GM18870 (cell line): ENCODE measurements at regions not wholly inside any gene's neighbourhood (a gene's known extent, or its start where the extent isn't known, plus 50 kb on each side); places are given as distances from the start of the nearest gene placed in this dataset.

ENCODE experiments used
- ATAC-seq: cut with Tn5 transposase; IDR thresholded peaks from one replicate; pipeline ENCODE4 v1.9.1; 2021; ENCODE audit warnings: moderate library complexity; ENCODE audit not compliant: unreplicated experiment

DNA sequence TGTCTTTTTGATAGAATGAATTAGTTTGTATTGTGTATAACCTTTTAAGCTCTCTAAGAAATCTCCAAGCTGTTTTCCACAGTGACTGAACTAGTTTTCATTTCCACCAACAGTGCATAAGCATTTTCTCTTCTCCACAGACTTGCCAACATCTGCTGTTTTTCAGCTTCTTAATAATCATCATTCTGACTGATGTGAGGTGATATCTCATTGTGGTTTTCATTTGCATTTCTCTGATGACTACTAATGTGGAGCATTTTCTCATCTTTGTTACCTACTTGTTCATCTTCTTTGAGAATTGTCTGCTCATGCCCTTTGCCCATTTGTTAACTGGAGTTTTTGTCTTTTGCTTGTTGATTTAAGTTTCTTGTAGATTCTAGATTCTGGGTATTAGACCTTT lies 777.5 kb downstream of the OTOL1 start:
- no peak for ATAC-seq

DNA sequence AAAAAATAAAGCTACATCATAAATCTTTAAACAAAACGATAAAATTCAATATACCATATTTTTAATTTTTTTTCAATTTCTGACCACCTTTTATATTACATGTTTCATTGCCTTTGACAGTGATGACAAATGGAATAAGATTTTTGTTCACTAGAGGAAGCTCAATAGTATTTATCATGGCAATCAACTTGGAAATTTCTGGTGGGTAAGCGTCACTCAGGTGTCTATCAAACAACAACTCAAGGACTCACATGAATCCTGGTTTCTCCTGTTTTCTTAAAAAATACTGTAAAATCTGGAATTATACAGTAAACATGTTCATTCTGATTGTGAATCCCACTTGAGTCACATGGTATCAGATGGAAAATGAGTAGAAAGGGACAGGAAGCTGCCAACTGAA lies 782.2 kb downstream of the OTOL1 start:
- no peak for ATAC-seq

DNA sequence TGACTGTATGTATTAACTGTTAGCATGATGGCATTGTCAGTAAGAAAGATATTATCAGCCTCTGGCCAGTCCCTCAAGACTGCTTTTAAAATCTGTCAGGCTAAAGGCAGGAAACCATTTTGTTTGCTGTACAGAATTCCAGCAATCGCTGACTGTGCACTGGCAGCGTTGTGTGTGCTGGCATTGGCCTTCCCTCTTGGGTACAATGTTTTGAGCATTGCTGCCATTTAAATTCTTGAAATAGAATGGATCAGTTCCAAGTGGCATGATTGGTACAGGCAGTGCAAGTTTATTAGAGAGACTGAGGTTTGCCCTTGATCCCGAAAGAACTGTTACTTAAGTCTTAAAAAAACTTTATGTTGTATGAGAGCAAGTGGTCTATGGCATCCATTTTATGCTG lies 788.7 kb downstream of the OTOL1 start:
- no peak for ATAC-seq

DNA sequence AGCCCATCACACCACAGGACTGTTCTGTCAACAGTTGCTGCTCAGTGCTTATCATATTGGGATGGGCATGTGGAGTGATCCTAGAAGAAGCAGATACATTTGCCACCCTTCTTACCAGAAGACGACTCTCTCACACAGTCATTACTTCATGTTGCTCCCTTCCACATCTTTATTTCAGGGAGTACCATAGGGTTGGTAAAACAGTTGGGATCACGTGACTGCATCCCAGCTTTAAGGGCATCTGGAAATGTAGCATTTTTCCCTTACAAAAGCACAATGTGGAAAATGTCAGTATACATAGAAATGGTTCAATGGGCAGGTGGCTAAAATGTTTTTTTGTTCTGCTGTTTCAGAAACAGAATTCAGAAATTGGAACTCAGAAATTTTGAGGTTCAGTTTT lies 791.0 kb downstream of the OTOL1 start:
- no peak for ATAC-seq

DNA sequence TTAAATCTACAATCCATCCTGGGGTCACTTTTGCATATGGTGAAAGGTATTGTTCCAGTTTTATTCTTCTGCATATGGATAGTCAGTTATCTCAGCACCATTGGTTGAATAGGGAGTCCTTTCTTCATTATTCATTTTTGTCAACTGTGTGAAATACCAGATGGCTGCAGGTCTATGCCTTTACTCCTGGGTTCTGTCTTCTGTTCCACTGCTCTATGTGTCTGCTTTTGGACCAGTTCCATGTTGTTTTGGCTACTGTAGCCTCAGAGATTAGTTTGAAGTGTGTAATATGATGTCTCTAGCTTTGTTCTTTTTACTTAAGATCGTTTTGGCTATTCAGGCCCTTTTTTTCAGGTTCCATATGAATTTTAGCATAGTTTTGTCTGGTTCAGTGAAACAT lies 795.8 kb downstream of the OTOL1 start:
- no peak for ATAC-seq

DNA sequence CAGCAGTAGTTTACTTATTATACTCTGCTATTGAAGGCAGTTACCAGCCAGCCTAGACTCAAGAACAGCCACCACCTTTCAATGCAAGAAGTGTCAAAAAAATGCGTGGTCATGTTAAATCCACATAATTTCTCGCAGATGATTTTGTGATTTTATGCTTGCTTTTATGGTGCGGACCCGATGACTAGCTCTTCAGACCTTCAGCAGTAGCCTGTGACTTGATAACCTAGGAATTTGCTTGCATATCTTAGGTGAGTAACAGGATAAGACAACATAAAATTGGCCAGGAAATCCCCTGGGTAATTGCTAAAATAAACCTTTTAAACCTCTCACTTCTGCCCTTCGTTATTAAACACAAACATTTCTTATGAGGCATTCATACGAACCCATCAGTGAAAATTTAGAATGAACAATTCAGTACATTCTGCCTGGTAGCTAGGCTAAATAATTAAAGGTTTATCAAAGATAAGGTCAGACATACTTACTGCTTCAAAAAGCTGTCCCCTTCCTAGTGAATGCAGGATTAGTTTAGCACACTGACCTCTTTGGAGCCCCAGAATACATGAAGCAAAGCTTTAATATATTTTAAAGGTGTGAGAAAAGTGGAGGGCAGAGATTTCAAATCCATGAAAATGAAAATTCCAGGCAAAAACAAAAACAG lies 798.8 kb downstream of the OTOL1 start:
- no peak for ATAC-seq

DNA sequence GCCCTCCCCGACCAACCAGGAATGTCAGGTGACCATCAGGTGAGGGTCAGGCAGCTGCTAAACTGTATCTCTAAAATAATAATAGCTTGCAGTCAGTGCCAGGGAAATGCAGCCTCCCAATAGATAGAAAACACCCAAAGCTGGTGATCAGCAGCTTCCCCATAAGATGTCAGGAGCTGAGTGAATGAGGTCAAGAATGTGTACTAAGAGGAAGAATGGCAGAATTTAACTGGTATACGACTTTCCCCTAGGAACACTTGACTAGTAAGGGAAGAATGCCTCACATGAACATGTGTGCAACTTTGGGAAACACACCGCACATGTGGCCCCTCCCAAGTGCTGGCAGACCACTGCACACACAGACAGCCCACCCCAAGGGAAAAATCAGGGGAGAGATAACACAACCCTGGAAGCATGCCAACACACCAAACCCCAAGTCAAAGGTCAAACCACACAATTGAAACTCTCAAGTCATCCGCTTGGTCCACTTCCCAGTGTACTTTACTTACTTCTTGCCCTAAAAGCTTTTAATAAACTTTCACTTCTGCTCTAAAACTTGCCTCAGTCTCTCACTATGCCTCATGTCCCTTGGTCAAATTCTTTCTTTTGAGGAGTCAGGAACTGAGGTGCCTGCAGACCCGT lies 806.5 kb downstream of the OTOL1 start:
- ATAC-seq, result no peak

DNA sequence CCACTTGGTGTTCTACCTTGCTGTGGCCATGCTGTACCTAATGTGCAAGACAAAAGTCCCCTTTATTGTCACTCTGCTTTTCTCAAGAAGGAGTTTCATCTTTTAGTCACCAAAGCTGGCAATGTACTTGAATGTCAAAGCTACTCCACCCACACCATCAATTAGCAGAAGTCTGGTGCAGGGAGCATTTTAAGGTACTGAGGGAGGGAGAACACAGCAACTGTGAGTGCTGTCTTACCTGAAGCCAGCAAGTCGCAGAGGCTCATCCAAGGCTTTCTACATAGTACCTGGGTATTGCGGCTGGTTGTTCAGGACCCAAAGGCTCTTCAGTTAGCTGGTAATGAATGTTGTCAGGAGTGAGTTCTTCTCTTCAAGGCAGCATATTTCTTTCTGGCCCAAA lies 820.4 kb downstream of the OTOL1 start:
- no peak for ATAC-seq

DNA sequence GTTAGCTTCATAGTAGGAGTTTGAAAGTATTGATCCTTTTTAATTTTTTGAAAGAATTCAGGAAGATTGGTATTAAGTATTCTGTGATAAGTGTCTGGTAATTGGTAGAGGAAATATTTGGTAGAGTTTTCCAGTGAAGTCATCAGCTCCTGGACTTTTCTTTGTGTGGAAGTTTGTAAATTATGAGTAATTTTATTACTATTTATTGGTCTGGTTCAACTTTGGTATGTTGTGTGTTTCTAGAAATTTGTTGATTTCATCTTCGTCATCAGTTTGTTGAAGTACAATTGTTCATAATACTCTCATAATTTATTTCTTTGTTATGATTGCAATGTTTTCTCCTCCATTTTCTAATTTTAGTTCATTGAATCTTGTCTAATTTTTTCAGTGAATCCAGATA lies 832.0 kb downstream of the OTOL1 start:
- ATAC-seq, result no peak

DNA sequence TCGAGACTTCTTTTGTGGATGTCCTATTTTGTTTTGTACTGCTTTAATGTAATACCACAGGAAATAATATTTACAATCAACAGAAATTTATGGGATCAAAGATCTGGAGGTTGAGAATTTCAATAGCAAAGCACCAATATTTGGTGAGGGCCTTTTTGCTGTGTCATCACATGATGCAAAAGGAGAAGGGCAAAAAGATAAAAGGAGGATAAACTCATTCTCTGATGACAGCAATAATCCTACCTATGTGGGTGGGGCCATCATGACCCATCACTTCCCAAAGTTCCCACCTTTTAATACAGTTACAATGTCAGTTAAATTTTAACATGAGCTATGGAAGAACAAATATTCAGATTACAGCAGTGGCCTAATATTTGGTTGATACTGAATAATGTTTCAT lies 832.9 kb downstream of the OTOL1 start:
- ATAC-seq, result no peak

DNA sequence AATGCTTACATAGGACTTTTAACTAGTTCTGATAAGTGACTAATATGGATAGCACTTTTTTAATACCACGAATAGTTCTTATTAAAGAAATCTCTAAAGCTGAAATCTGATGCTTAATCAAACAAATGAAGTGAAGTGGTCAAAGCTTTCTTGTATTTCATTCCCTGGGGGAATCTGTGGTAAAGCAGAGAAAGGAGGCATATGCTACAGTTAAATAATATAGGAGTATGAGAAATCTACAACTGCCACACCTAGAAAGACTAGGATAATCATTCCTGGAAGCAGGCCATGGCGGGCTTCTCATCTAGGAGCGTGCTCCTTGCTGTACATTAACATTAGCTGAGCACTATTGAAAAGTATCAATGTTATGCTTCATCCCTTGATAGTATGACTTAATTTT lies 835.7 kb downstream of the OTOL1 start:
- no peak for ATAC-seq

DNA sequence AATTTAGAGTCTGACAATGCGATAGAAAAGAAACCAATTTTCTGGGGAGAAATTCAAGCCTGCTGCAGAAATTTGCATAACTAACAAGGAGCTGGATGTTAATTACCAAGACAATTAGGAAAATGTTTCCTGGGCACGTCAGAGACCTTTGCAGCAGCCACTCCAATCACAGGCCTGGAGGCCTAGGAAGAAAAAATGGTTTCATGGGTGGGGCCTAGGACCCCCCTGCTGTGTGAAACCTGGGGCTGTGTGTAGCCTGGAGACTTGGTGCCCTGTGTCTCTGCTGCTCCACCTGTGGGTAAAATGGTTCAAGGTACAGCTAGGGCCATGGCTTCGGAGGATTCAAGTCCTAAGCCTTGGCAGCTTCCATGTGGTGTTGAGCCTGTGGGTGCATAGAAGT lies 837.9 kb downstream of the OTOL1 start:
- ATAC-seq, result no peak

DNA sequence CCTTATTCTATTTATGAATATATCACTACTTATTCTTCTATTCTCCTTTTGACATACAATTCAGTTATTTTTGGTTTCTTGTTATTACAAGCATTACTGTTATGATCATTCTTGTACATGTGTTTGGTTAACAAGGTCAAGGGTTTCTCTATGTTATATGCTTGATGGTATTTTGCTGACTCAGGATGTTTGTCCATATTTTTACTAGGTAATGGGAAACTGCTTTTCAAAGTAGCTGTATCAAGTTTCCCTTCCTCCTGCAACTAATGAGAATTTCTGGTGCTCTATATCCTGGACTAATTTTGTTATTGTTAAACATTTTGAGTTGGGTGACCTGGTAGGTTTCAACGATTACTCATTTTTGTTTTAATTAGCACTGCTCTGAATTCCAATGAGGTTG lies 841.0 kb downstream of the OTOL1 start:
- no peak for ATAC-seq

DNA sequence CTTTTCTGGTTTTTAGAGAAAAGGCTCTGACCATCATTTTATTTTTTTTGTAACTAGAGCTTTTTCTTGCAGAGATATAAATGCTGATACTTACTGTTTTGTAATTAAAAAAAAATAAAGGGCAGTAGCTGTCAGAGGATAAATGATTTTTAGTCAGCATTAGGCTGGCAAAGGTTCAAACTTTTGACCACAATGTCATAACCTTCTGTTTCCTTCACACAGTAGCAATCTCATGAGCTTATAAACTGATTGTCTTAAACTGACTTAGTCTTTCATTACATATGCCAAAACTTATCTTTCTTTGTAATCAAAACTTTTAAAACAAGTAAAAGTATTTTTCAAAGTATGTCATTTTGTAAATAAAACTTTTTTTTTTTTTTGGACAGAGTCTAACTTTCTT lies 841.9 kb downstream of the OTOL1 start:
- no peak for ATAC-seq

DNA sequence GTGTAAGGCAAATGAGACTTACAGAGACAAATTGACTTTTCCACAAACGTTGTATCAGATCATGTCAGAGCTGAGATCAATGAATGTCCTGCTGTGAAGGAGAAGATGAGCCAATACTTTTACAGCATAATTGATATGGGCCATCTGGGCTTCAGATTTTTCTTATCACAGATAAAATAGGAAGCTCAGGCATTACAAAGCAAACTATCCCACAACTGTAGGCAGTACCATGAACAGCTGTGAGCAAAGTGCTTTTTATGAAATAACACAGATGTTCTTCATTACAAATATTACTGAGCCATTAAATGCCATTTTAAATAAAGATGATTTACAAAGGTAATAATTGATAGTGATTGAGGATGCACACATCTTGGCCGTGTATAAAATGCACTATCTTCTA lies 852.3 kb downstream of the OTOL1 start:
- no peak for ATAC-seq

DNA sequence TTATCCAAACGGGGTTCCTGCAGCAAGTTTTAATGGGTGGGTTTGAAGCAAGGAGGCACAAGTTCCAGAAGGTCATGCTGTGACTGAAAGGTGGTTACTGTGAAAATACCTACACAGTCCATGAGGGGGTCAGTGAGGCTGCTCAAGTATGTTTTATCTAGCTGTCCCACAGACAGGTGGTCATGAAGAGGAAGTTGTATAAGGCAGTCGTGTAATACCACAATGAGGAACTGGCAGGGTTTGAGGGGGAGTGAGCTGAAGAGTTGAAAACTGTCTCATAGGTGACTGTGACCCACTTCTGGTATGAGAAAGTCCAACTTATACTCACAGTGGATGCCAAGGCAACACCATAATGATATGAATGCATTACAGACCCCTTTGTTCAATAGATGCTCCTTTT lies 856.8 kb downstream of the OTOL1 start:
- no peak for ATAC-seq

DNA sequence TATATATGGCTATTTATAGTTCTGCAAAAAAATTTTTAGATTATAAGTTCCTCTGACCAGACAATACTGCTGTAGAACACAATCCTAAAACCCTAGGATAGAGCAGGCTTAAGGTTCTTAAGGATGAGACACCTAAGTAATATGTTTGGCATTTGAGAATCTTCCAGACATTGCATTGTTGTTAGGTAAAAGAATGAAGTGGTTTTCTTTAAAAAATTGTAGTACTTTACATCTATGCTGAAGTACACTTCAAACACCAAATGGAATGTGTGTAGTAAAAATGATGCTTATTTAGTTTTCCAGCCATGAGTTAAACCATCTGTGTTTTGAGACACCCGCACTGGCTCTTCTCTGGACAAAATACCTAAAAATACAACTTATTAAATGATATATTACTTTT lies 857.7 kb downstream of the OTOL1 start:
- ATAC-seq, result no peak

DNA sequence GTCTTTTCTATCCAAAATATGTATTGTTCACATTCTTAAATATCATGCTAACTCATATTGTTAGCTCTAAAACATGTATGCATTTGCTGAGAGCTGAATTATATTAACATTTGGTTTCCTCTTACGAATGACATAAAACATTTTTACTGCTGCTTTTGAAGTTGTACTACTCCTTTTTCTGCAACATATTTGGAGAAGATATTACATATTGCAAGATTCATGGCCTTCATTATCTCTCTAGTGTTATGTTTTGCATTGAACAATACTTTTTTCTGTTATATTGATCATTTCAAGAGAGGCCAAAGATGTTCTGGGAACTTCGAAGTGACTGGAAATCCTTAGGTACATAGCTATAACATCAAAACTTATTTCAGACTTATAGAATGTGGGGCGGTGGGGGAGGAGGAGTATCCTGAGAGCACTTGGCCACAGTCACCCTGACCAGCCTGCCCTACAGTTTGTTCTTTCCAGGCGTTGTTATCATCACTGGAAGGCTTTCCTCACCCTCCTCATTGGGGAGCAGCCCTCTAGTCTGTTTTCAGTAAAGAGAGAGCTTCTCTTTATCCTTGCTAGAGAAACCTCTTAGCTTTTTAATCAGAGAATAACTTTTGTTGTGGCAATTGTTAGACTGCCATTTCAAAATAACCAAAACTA lies 868.6 kb downstream of the OTOL1 start:
- no peak for ATAC-seq

DNA sequence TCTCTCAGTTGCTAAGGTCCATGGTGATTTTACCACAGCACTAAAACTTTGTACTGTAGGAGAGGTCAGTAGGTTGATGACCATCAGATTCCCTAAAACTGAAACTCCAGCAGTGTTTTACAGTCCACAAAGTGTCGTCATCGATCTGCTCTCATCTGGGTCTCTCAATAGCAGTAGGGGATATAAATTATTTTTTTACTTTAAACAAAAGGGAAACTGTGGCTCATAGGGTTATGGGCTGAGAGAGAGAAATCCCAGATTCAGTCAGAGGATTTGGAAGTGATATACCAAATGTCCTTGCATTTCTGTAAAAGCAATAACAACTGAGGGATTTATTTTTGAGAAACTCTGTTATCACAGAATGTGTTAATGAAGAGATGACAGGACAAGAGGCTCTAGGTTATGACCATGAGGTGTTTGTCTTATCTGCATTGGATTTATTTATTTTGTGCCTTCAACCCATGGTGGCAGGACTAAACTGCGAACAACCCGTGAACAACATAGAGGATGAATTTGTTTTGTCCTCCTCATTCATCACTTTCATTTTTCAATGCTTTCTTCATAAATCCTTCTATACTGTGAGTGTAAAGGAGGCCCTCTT lies 869.7 kb downstream of the OTOL1 start:
- ATAC-seq, result no peak

DNA sequence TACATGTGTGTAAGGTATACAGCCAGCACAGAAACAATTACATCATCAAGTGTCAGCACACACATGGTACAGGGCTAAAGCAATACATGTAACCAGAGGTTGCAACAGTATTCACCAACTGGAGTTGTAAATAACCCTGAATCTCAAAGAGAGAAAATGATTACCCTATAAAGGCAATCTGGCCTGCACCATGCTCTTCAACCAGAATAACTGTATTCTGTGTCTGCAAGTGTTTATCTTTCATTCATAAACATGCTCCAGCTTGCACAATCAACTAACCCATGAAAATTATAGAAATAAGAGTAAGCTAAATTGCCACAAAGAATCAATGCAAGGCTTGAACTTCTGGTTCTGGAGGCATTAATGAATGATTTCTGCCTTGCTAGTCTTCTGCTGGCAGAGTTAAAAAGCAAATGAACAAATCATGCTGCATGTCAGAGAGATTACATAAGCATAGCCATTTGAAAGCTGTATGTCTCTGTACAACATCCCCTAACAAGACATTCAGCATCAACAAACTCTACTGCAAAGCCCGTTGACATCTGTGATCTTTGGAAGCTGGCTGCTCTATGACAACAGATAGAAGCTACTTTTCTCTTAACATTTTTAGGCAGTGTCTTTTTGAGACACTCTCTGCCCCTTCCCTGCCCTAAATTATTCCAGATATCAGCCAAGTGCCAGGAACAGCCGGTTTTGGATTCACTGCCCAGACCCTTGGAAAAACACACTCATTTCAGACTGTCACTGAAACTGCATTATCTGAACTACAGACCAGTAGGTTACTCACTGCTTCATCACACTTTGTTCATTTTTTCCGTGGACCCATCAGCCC lies 871.0 kb downstream of the OTOL1 start:
- ATAC-seq, result no peak

DNA sequence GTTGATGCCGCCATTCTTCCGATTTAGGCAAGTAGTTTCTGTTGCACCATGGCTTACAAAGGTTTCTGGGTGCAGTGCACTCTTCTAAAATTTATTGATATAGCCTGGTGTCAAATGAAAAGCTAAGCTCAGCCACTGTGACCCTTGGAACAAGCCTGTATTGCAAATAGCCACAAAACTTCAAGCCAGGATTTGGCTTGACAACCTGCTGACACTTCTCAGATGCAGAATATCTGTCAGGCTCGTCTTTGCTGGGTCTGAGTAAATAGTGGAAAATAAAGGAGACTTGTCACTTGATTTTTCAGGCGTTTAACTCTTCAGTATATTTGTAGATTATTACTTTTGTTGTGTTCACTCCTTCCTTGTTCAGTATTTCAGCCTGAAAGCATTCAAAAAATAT lies 871.8 kb downstream of the OTOL1 start:
- no peak for ATAC-seq
